Breast epithelium (tissue), 3 donors: ENCODE measurements at regions not wholly inside any gene's neighbourhood (a gene's known extent, or its start where the extent isn't known, plus 50 kb on each side); places are given as distances from the start of the nearest gene placed in this dataset.

Source experiments
- POLR2A ChIP-seq: fragments of 450-650 bp; IDR thresholded peaks from one replicate; pipeline ENCODE4 v1.6.1; 2016; ENCODE audit warnings: antibody characterized with exemption, mild to moderate bottlenecking, moderate library complexity
- POLR2AphosphoS5 ChIP-seq, 3 donors: sonication (generic); formaldehyde crosslinking; IDR thresholded peaks; one replicate each; pipeline ENCODE4 v1.6.1; 2017; ENCODE audit warnings: antibody characterized with exemption in 3 of 3
- TF ChIP-seq, protein P1 (sequence below), 3 donors: fragments of 450-650 bp; IDR thresholded peaks; one replicate each; pipeline ENCODE4 v1.5.1; 2016 to 2017; ENCODE audit warnings: antibody characterized with exemption in 3 of 3, mild to moderate bottlenecking in 3 of 3, moderate library complexity in 3 of 3

DNA sequence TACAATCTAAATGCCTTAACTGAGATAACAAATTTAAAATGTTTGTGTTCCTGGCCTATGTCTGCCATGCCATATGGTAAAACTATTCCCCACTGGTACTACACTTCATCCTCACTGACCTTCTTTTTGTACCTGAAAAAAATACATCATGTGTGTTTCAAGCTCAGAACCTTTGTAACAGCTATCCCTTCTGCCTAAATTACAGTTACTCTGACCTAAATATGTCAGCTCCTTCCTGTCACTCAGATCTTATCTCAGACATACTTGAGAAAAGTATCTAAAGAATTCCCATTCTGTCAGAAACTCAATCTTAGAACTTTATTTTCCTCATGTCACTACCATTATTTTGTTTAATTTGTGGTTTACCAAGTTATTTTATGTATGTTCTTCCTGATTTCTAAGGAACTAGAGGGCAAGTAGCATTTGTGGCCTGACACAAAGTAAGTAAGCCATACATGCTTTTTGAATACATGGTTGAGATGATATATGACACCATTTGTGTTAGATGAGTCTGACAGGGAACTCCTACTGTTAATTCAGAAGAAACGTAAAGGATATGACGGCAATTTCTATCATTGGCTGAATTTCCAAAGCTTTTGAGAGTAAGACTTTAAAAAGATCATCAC, 456.5 kb upstream of the NDST3 start:
- TF ChIP-seq, protein P1, sequence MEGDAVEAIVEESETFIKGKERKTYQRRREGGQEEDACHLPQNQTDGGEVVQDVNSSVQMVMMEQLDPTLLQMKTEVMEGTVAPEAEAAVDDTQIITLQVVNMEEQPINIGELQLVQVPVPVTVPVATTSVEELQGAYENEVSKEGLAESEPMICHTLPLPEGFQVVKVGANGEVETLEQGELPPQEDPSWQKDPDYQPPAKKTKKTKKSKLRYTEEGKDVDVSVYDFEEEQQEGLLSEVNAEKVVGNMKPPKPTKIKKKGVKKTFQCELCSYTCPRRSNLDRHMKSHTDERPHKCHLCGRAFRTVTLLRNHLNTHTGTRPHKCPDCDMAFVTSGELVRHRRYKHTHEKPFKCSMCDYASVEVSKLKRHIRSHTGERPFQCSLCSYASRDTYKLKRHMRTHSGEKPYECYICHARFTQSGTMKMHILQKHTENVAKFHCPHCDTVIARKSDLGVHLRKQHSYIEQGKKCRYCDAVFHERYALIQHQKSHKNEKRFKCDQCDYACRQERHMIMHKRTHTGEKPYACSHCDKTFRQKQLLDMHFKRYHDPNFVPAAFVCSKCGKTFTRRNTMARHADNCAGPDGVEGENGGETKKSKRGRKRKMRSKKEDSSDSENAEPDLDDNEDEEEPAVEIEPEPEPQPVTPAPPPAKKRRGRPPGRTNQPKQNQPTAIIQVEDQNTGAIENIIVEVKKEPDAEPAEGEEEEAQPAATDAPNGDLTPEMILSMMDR (IDR thresholded peaks at IDR 0.05) = no peak
- TF ChIP-seq POLR2A (no peak), POLR2AphosphoS5 (IDR thresholded peaks at IDR 0.05) (no peak)
